Testis (tissue), 2 donors: ENCODE measurements at regions not wholly inside any gene's neighbourhood (a gene's known extent, or its start where the extent isn't known, plus 50 kb on each side); places are given as distances from the start of the nearest gene placed in this dataset.

Experiments
- DNase-seq: peaks from one replicate; pipeline ENCODE4 v3.0.0-alpha.2; 2019
- H3K27ac ChIP-seq, 2 donors: fragments of 200-600 bp; sonication (generic); one replicate each; pipeline ENCODE4 v1.5.1; 2019
- H3K27me3 ChIP-seq: fragments of 200-600 bp; sonication (generic); one replicate; pipeline ENCODE4 v1.5.1; 2019
- H3K36me3 ChIP-seq: fragments of 200-600 bp; sonication (generic); one replicate; pipeline ENCODE4 v1.5.1; 2017; ENCODE audit warnings: low read depth; ENCODE audit errors: missing control alignments
- H3K4me1 ChIP-seq: fragments of 200-600 bp; sonication (generic); one replicate; pipeline ENCODE4 v1.5.1; 2019
- H3K4me3 ChIP-seq, 2 donors: fragments of 200-600 bp; sonication (generic); one replicate each; pipeline ENCODE4 v1.5.1; 2017 to 2019
- H3K9me3 ChIP-seq: fragments of 200-600 bp; sonication (generic); one replicate; pipeline ENCODE4 v1.5.1; 2017
- POLR2A ChIP-seq: fragments of 450-650 bp; IDR thresholded peaks from one replicate; pipeline ENCODE4 v1.6.1; 2017; ENCODE audit warnings: antibody characterized with exemption, mild to moderate bottlenecking, moderate library complexity
- WGBS, 2 donors: methylation state at CpG; one replicate each; pipeline ENCODE4 v1.1.5; 2018; 5-methylcytosine and 5-hydroxymethylcytosine counted together
- intact Hi-C: fragments of 100-400 bp; cut with DNase I; formaldehyde crosslinking; loops from one replicate; pipeline ENCODE4 v1.15.1; 2023; ENCODE audit warnings: low total_unique reads
- TF ChIP-seq, protein P1 (sequence below), 3 experiments: fragments of 450-650 bp in 2 of 3; fragments of 200-600 bp in 1 of 3; sonication (generic) in 1 of 3; IDR thresholded peaks; one replicate each; pipeline ENCODE4 v1.5.1; 2016 to 2019; ENCODE audit warnings: antibody characterized with exemption in 3 of 3, mild to moderate bottlenecking in 2 of 3, moderate library complexity in 1 of 3

DNA sequence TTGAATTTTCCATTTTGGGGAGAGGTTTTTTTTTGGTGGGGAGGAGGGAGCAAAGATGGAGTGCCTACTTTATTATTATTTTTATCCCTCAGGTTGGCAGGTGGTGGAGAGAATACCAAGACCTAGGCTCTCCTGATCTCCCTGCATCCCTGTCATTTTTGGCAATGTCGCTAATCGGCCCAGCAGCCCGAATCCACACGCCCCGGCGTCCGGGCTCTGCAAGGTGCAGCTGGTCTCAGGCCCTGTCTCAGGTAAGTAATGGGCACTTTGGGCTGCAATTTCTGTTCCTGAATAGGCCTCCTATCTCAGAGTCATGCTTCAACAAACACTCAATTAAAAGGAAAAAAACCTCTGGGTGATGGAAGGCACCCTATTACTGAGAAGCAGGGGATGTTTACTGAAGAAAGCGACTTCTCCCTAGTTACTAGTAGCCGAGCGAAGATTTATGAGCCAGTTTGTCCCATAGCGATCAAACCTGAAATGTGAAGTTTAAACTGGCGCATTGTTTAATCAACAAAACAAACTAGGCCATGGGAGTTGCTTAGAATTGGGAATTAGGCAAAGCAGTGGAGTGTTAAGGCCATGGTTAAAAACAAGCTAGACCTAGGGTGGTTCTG is 137.8 kb downstream of the RWDD3 start:
- Histone ChIP-seq H3K9me3 (no peaks in the 10 kb centered on the region), H3K4me3 (no peak overlapping the region), H3K27ac (no peak overlapping the region), H3K27me3 (no peaks in the 10 kb centered on the region), H3K36me3 (no peaks in the 10 kb centered on the region), H3K4me1 (peaks cover 4% of the 10 kb centered on the region)
- intact Hi-C loops: no loop called here
- 83 to 84% methylated on average over 12 of the region's 12 CpGs for WGBS, 2 donors
- no peak for TF ChIP-seq POLR2A
- TF ChIP-seq, protein P1, sequence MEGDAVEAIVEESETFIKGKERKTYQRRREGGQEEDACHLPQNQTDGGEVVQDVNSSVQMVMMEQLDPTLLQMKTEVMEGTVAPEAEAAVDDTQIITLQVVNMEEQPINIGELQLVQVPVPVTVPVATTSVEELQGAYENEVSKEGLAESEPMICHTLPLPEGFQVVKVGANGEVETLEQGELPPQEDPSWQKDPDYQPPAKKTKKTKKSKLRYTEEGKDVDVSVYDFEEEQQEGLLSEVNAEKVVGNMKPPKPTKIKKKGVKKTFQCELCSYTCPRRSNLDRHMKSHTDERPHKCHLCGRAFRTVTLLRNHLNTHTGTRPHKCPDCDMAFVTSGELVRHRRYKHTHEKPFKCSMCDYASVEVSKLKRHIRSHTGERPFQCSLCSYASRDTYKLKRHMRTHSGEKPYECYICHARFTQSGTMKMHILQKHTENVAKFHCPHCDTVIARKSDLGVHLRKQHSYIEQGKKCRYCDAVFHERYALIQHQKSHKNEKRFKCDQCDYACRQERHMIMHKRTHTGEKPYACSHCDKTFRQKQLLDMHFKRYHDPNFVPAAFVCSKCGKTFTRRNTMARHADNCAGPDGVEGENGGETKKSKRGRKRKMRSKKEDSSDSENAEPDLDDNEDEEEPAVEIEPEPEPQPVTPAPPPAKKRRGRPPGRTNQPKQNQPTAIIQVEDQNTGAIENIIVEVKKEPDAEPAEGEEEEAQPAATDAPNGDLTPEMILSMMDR (IDR thresholded peaks at IDR 0.05): no peak
- DNase-seq: no peak

DNA sequence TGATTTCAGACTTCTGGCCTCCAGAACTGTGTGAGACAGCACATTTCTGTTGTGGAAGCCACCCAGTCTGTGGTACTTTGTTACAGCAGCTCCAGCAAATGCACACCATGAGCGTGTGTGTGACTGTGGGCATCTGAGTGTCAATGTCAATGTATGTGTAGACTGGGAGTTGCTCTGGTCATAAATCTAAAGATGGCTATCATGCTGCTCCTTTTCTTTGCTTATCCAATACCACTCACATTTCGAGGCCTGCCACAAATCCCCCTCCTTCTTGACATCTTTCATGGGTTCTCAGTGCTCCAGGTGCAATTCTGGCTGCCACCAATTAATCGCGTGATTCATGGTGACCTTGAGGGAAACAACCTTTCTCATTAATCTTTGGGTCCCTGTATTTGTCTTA is 141.2 kb downstream of the RWDD3 start:
- Histone ChIP-seq H3K27ac (no peak overlapping the region), H3K4me3 (no peak overlapping the region), H3K9me3 (no peaks in the 10 kb centered on the region), H3K4me1 (peaks cover 4% of the 10 kb centered on the region), H3K27me3 (no peaks in the 10 kb centered on the region), H3K36me3 (no peaks in the 10 kb centered on the region)
- no peak for DNase-seq
- TF ChIP-seq, protein P1 (IDR thresholded peaks at IDR 0.05): no peak
- 71 to 85% methylated on average over 4 of the region's 4 CpGs for WGBS, 2 donors
- intact Hi-C loops: no loop called here

DNA sequence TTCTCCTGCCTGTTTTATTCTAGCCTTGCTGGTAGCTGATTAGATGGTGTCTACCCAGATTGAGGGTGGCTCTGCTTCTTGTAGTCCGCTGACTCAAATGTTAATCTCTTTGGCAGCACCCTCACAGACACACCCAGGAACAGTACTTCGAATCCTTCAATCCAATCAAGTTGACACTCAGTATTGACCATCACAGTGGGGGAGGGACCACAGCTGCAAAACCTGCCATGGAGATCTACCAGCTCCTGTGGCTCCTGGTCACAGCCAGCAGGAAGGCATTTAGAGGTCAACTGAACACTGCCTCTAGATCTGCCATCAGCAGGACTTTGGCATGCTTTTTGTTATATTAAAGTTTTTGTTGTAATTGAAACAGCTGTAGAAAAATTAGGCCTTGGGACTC is 146.9 kb downstream of the RWDD3 start:
- TF ChIP-seq POLR2A: no peak
- TF ChIP-seq, protein P1 (IDR thresholded peaks at IDR 0.05): no peak
- H3K9me3 ChIP-seq: no peaks in the 10 kb centered on the region
- H3K36me3 ChIP-seq: no peaks in the 10 kb centered on the region
- intact Hi-C loops: no loop called here
- no peak overlapping the region for H3K27ac ChIP-seq
- no peak for DNase-seq
- H3K4me3 ChIP-seq: no peak overlapping the region
- H3K27me3 ChIP-seq: no peaks in the 10 kb centered on the region
- H3K4me1 ChIP-seq: no peaks in the 10 kb centered on the region
- 85 to 89% methylated on average over 2 of the region's 2 CpGs for WGBS, 2 donors

DNA sequence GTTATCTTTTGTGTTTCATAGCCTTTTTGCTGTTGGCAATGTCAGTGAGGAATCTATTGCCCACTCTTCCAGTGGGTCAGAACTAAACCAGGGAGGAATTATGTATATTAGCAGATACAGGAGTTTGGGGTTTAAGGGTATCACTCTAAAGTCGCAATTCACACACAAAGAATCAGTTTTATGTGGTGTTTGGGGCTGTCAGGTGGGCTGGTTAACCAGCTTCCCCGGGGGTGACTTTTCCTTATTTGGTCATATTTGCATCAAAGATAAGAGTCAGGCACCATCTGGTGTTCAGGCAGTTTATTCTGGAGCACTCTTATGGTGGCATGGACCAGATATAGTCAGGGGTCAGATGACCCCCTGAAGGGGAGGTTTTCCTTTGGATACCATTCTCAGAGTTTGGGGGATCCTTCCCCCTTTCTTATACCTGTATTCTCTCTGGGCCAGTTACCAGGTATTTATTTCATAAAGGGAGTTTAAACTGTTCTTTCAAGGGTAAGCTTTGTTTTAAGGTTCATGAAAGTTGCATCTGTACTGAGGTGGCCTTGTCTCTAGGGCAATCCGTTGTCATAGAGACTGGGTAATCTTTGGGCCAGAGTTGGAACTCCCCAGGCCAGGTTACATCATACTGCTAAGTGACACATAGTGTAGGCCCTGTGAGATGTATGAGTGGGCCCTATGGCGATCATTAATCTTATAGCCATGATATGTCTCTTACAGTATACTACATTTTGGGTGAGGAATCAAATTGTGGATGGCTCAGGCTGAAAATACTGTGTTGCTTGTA is 148.2 kb downstream of the RWDD3 start:
- no peaks in the 10 kb centered on the region for H3K9me3 ChIP-seq
- DNase-seq: no peak
- TF ChIP-seq POLR2A: no peak
- TF ChIP-seq, protein P1 (IDR thresholded peaks at IDR 0.05): no peak
- H3K4me3 ChIP-seq: no peak overlapping the region
- WGBS, 2 donors: 79 to 82% methylated on average over 4 of the region's 4 CpGs
- no peaks in the 10 kb centered on the region for H3K36me3 ChIP-seq
- no peak overlapping the region for H3K27ac ChIP-seq
- intact Hi-C loops: no loop called here
- no peaks in the 10 kb centered on the region for H3K4me1 ChIP-seq
- no peaks in the 10 kb centered on the region for H3K27me3 ChIP-seq

DNA sequence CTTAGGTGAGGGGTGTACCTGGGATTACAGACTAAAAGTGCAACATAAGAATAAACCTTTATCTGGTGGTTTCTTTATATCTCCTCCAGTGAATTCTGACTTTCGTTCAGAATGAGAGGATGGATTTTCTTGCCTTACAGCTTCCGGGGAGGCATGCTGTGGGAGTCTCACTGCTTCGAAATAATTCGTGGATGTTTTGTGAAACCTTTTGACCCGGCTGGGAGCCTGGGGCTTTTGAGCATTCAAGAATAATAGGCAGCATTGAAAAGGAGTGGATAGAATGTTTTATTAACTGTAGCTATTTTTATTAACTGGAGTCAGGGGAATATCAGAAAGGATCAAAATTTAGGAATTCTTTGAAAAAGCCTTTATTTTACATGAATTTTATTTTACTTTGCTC is 149.1 kb downstream of the RWDD3 start:
- WGBS, 2 donors: 63 to 72% methylated on average over 5 of the region's 5 CpGs
- DNase-seq: no peak
- Histone ChIP-seq H3K36me3 (no peaks in the 10 kb centered on the region), H3K4me3 (no peak overlapping the region), H3K27me3 (no peaks in the 10 kb centered on the region), H3K4me1 (no peaks in the 10 kb centered on the region), H3K27ac (no peak overlapping the region), H3K9me3 (no peaks in the 10 kb centered on the region)
- no peak for TF ChIP-seq POLR2A
- TF ChIP-seq, protein P1 (IDR thresholded peaks at IDR 0.05): no peak
- intact Hi-C loops: no loop called here
